T-helper 17 cell (primary cell): ENCODE measurements at regions not wholly inside any gene's neighbourhood (a gene's known extent, or its start where the extent isn't known, plus 50 kb on each side); places are given as distances from the start of the nearest gene placed in this dataset.
"Not testable (repeated sequence)": the region's sequence is repeated elsewhere in the genome, so short reads cannot be mapped to it uniquely, and the experiment has no call there.

Experiments used
- ATAC-seq: fragments of 150-1000 bp; cut with Tn5 transposase; 2 replicates; pipeline ENCODE4 v1.10.0; 2021; ENCODE audit warnings: mild to moderate bottlenecking, moderate library complexity
- DNase-seq, 3 donors: peaks; one replicate each; pipeline versions ENCODE4 v3.0.0 to v3.0.0-alpha.2; 2020 to 2021
- H3K9me3 ChIP-seq: one replicate; pipeline ENCODE4 v1.7.0; 2013; ENCODE audit warnings: low read length, mild to moderate bottlenecking; ENCODE audit not compliant: control insufficient read depth, poor library complexity, severe bottlenecking
- H3K27ac Mint-ChIP-seq: one replicate; pipeline ENCODE4 v1.8.0; 2022; ENCODE audit warnings: mild to moderate bottlenecking, moderate library complexity, mixed read lengths
- H3K27me3 Mint-ChIP-seq: one replicate; pipeline ENCODE4 v1.8.0; 2022; ENCODE audit warnings: mixed read lengths
- H3K36me3 Mint-ChIP-seq: one replicate; pipeline ENCODE4 v1.8.0; 2022; ENCODE audit warnings: low read depth, mixed read lengths
- H3K4me1 Mint-ChIP-seq: one replicate; pipeline ENCODE4 v1.8.0; 2022; ENCODE audit warnings: mild to moderate bottlenecking, mixed read lengths
- H3K4me3 Mint-ChIP-seq: one replicate; pipeline ENCODE4 v1.8.0; 2022; ENCODE audit warnings: mild to moderate bottlenecking, moderate library complexity, mixed read lengths

GRCh38 chr16:29578898-29579297 is 72.7 kb upstream of the NPIPB12 start:
- H3K27me3 Mint-ChIP-seq, H3K27ac Mint-ChIP-seq, H3K4me3 Mint-ChIP-seq, DNase-seq, H3K9me3 ChIP-seq, ATAC-seq, H3K36me3 Mint-ChIP-seq: not testable (repeated sequence)
- H3K4me1 Mint-ChIP-seq = peaks cover 15% of the 10 kb centered on the region

- H3K36me3 Mint-ChIP-seq, H3K9me3 ChIP-seq, ATAC-seq, DNase-seq, H3K27ac Mint-ChIP-seq, H3K4me3 Mint-ChIP-seq, H3K27me3 Mint-ChIP-seq: not testable (repeated sequence)
- H3K4me1 Mint-ChIP-seq = peaks cover 19% of the 10 kb centered on the region
These were observed 75.6 kb upstream of the NPIPB12 start for GRCh38 chr16:29581764-29582163.

GRCh38 chr16:29591919-29592318 is 71.1 kb upstream of the SPN start:
- H3K27me3 Mint-ChIP-seq, ATAC-seq, H3K9me3 ChIP-seq, H3K36me3 Mint-ChIP-seq, DNase-seq: not testable (repeated sequence)
- H3K4me1 Mint-ChIP-seq = peaks cover 15% of the 10 kb centered on the region
- H3K4me3 Mint-ChIP-seq = peak overlapping the region; percentile 21
- peak overlapping the region; percentile 19 for H3K27ac Mint-ChIP-seq

- not testable (repeated sequence) for H3K27me3 Mint-ChIP-seq, H3K36me3 Mint-ChIP-seq, H3K9me3 ChIP-seq
- DNase-seq = peak in 2 of 3 donors; percentile 27 to 73
- peak; percentile 65 for ATAC-seq
- Mint-ChIP-seq H3K4me1 (peaks cover 10% of the 10 kb centered on the region), H3K27ac (peak overlapping the region; percentile 61), H3K4me3 (peak overlapping the region; percentile 89)
These were observed 68.7 kb upstream of the SPN start for GRCh38 chr16:29594269-29594925.

GRCh38 chr16:29594926-29595838 is 67.9 kb upstream of the SPN start:
- H3K4me3 Mint-ChIP-seq = peak overlapping the region; percentile 84
- DNase-seq = peak; percentile 86 to 87 (median 86)
- not testable (repeated sequence) for H3K27me3 Mint-ChIP-seq, H3K27ac Mint-ChIP-seq, H3K9me3 ChIP-seq, H3K36me3 Mint-ChIP-seq, H3K4me1 Mint-ChIP-seq
- peak; percentile 82 for ATAC-seq

- Mint-ChIP-seq H3K27ac (peak overlapping the region; percentile 6), H3K4me1 (peaks cover 14% of the 10 kb centered on the region)
- not testable (repeated sequence) for DNase-seq, H3K4me3 Mint-ChIP-seq, H3K9me3 ChIP-seq, H3K36me3 Mint-ChIP-seq, ATAC-seq, H3K27me3 Mint-ChIP-seq
These were observed 66.0 kb upstream of the SPN start for GRCh38 chr16:29597030-29597429.

GRCh38 chr16:29600111-29601000 is 62.7 kb upstream of the SPN start:
- Mint-ChIP-seq H3K27ac (peak overlapping the region; percentile 93), H3K4me1 (peaks cover 17% of the 10 kb centered on the region), H3K4me3 (peak overlapping the region; percentile 85)
- ATAC-seq (peak; percentile 59), DNase-seq (peak in 1 of 3 donors; percentile 18)
- H3K27me3 Mint-ChIP-seq, H3K9me3 ChIP-seq, H3K36me3 Mint-ChIP-seq: not testable (repeated sequence)

- H3K9me3 ChIP-seq, ATAC-seq, H3K27me3 Mint-ChIP-seq, DNase-seq, H3K36me3 Mint-ChIP-seq: not testable (repeated sequence)
- H3K27ac Mint-ChIP-seq = peak overlapping the region; percentile 93
- H3K4me3 Mint-ChIP-seq = peak overlapping the region; percentile 19
- H3K4me1 Mint-ChIP-seq = peaks cover 17% of the 10 kb centered on the region
These were observed 60.8 kb upstream of the SPN start for GRCh38 chr16:29602247-29602625.

GRCh38 chr16:29602683-29603088 is 60.4 kb upstream of the SPN start:
- H3K4me1 Mint-ChIP-seq = peaks cover 21% of the 10 kb centered on the region
- H3K36me3 Mint-ChIP-seq, H3K27me3 Mint-ChIP-seq, ATAC-seq, DNase-seq, H3K9me3 ChIP-seq: not testable (repeated sequence)
- H3K4me3 Mint-ChIP-seq = peak overlapping the region; percentile 25
- peak overlapping the region; percentile 93 for H3K27ac Mint-ChIP-seq

GRCh38 chr16:29604631-29605549 is 58.2 kb upstream of the SPN start:
- not testable (repeated sequence) for H3K27ac Mint-ChIP-seq, DNase-seq, H3K9me3 ChIP-seq, ATAC-seq, H3K27me3 Mint-ChIP-seq, H3K36me3 Mint-ChIP-seq
- H3K4me3 Mint-ChIP-seq = peak overlapping the region; percentile 25
- peaks cover 18% of the 10 kb centered on the region for H3K4me1 Mint-ChIP-seq

GRCh38 chr16:29605593-29606205 is 57.3 kb upstream of the SPN start:
- H3K27me3 Mint-ChIP-seq, H3K9me3 ChIP-seq, H3K4me3 Mint-ChIP-seq, DNase-seq, H3K27ac Mint-ChIP-seq, H3K36me3 Mint-ChIP-seq, ATAC-seq: not testable (repeated sequence)
- H3K4me1 Mint-ChIP-seq = peaks cover 18% of the 10 kb centered on the region
